Stimulated activated naive B cell treated with anti-CD40 and anti-IgM and Interleukin-4, amounts not matched to agents 10 μg/mL and 1 μg/mL and 100 μg/mL, for 72 hours (primary cell): ENCODE measurements at regions not wholly inside any gene's neighbourhood (a gene's known extent, or its start where the extent isn't known, plus 50 kb on each side); places are given as distances from the start of the nearest gene placed in this dataset.

Source experiments
- ATAC-seq, 2 donors: fragments of 150-1000 bp; cut with Tn5 transposase; replicated peaks; 2 replicates each; pipeline ENCODE4 v1.10.0; 2021; ENCODE audit warnings: moderate library complexity in 1 of 2
- DNase-seq: peaks from one replicate; pipeline ENCODE4 v3.0.0; 2021
- H3K27ac Mint-ChIP-seq: one replicate; pipeline ENCODE4 v1.8.0; 2022; ENCODE audit warnings: mild to moderate bottlenecking, mixed read lengths
- H3K27me3 Mint-ChIP-seq, 2 donors: one replicate each; pipeline ENCODE4 v1.8.0; 2022; ENCODE audit warnings: mixed read lengths in 2 of 2
- H3K36me3 Mint-ChIP-seq, 2 donors: one replicate each; pipeline ENCODE4 v1.8.0; 2022; ENCODE audit warnings: mixed read lengths in 2 of 2, mild to moderate bottlenecking in 1 of 2
- H3K4me1 Mint-ChIP-seq, 2 donors: one replicate each; pipeline ENCODE4 v1.8.0; 2022; ENCODE audit warnings: mixed read lengths in 2 of 2, mild to moderate bottlenecking in 1 of 2
- H3K4me3 Mint-ChIP-seq, 2 donors: one replicate each; pipeline ENCODE4 v1.8.0; 2022; ENCODE audit warnings: mild to moderate bottlenecking in 2 of 2, mixed read lengths in 2 of 2, moderate library complexity in 1 of 2
- H3K9me3 Mint-ChIP-seq, 2 donors: one replicate each; pipeline ENCODE4 v1.8.0; 2022; ENCODE audit warnings: mixed read lengths in 2 of 2, mild to moderate bottlenecking in 1 of 2

DNA sequence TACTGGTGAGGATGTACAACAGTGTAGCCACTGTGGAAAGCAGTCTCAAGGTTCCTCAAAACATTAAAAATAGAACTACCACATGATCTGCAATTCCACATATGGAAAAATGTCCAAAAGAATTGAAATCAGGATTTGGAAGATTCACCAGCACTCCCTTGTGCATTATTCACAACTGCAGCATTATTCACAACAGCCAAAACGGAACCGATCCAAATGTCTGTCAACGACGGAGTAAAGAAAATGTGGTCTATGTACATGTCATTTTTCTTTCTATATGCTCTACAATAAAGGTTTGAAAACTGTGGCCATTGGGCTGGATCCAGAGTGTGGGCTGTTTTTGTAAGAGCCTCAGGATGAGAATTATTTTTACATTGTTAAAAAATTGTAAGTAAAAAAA is 1206.1 kb upstream of the CELF2 start:
- H3K36me3 Mint-ChIP-seq, result no peaks in the 10 kb centered on the region
- no peak overlapping the region for H3K4me3 Mint-ChIP-seq
- H3K27ac Mint-ChIP-seq, result no peak overlapping the region
- H3K9me3 Mint-ChIP-seq, result peaks cover 0 to under 1% of the 10 kb centered on the region in 2 donors
- ATAC-seq (no peak), DNase-seq (no peak)
- H3K4me1 Mint-ChIP-seq, result no peaks in the 10 kb centered on the region
- no peaks in the 10 kb centered on the region for H3K27me3 Mint-ChIP-seq

DNA sequence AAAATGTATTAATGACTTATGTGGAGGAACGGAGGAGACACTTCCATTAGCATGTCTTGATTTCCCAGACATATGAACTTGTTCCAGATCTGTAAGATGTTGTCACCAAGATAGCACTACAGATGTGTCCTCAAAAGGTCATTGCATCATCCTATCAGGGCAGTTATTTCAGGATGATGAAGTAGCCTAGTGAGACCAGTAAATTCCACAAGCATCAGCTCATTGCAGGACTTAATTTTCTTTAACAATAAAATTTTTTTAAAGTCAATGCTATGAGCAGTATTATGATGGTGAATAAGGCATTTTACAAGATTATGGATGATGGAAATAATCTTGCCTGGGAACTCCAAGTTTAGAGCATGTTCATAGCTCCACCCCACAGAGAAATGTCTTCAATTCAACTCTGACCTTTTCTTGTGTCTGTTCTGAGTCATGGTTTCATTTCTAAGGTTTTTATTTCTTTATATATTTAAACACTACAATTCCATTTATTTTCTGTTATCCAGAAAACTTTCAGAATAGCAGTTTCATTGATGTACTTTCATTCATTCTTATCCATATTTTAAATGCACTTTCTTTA is 1203.3 kb upstream of the CELF2 start:
- DNase-seq (no peak), ATAC-seq (no peak)
- peaks cover 6 to 7% of the 10 kb centered on the region in 2 donors for H3K9me3 Mint-ChIP-seq
- no peak overlapping the region for H3K27ac Mint-ChIP-seq
- H3K4me1 Mint-ChIP-seq, result no peaks in the 10 kb centered on the region
- no peaks in the 10 kb centered on the region for H3K27me3 Mint-ChIP-seq
- H3K4me3 Mint-ChIP-seq, result no peak overlapping the region
- no peaks in the 10 kb centered on the region for H3K36me3 Mint-ChIP-seq

DNA sequence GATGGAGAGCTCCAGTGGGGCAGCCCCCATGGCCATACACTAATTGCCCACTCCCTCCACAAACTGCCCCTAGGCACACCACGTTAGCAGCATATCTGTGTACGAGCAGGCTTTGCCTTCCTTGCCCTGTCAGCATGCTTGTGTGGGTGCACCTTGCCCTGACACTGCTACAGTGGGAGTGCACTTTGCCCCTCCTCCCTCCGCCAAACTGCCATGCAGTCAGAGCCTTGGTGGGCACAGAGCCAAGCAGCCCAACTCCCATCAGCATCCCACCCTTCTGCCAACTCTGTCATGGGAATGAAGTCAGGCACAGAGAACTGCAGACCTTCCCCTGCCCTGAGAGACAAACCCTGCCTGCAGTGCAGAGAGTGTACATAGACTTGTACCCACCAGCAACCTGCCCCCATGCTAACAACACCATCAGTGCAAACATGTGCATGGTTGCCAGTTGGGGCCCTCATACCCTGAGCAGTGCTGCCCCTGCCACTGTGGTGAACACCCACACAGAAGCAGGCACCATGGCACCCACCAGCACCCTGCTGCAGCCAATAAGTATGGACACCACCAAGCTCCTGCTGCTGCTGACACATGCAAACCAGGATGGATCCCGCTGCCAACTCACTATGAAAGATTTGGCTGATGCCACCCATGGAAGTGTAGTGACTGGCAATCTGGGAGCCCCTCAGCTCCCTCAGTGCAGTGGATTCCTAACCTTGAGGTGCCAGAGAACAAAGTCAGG is 1197.7 kb upstream of the CELF2 start:
- no peak for ATAC-seq
- Mint-ChIP-seq H3K36me3 (no peaks in the 10 kb centered on the region), H3K4me3 (no peak overlapping the region), H3K4me1 (peaks cover 0 to 10% of the 10 kb centered on the region in 2 donors), H3K27me3 (no peaks in the 10 kb centered on the region), H3K9me3 (peaks cover 7 to 8% of the 10 kb centered on the region in 2 donors), H3K27ac (no peak overlapping the region)
- no peak for DNase-seq

DNA sequence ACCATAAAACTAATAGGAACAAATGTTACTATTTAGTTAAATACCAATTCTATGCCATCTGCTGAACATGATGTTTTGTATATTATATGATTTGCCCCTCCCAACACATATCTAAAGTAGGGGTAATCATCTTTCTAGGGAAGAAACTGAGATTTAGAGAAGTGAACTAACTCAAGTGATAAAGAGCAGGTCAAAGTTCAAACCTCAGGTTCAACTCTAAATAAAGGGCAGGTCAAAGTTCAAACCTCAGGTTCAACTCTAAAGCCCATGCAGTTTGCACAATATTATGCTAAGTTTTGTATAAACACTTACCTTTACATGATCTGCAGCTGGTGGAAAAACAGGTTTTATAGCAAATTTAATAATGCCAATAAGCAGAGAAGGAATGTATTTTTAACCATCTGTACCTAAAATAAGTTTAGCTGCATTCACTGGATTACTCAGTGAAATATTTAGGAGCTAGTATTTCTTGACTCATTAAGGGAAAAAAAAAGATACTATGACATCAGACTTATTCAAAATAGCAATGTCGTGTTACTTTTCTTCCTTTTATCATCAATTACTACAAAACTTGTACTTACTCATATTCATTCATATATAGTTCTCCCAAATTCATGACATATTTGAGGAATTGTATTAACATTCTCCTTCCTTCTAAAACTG is 1194.3 kb upstream of the CELF2 start:
- peak in 1 of 2 donors; percentile 23 for ATAC-seq
- H3K4me1 Mint-ChIP-seq, result peaks cover 1 to 10% of the 10 kb centered on the region in 2 donors
- H3K36me3 Mint-ChIP-seq, result no peaks in the 10 kb centered on the region
- peaks cover 0 to 1% of the 10 kb centered on the region in 2 donors for H3K9me3 Mint-ChIP-seq
- H3K4me3 Mint-ChIP-seq, result no peak overlapping the region
- H3K27ac Mint-ChIP-seq, result no peak overlapping the region
- DNase-seq, result no peak
- no peaks in the 10 kb centered on the region for H3K27me3 Mint-ChIP-seq

DNA sequence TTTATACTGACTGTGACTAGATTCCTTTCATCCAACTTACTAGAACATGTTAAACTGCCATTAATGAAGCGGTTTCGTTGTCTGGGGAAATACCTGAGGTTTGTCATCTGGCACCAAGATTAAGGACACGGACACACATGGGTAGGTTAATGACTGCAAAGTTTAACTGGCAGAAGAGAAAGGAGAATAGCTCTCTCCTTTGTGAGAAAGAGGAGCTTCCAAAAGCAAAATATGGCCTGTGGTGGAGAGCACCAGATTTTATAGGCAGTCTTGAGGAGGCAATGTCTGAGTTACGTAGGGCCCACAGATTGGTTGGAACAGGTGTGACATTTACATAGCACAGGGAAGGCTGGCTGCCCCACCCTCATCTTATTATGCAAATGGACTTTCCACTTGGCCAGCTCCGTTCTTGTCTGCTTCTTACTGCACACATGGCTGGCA is 1193.0 kb upstream of the CELF2 start:
- Mint-ChIP-seq H3K27me3 (no peaks in the 10 kb centered on the region), H3K4me3 (no peak overlapping the region), H3K27ac (no peak overlapping the region), H3K4me1 (peaks cover 1 to 10% of the 10 kb centered on the region in 2 donors), H3K9me3 (peaks cover 0 to 1% of the 10 kb centered on the region in 2 donors), H3K36me3 (no peaks in the 10 kb centered on the region)
- peak in 1 of 2 donors; percentile 21 for ATAC-seq
- no peak for DNase-seq

DNA sequence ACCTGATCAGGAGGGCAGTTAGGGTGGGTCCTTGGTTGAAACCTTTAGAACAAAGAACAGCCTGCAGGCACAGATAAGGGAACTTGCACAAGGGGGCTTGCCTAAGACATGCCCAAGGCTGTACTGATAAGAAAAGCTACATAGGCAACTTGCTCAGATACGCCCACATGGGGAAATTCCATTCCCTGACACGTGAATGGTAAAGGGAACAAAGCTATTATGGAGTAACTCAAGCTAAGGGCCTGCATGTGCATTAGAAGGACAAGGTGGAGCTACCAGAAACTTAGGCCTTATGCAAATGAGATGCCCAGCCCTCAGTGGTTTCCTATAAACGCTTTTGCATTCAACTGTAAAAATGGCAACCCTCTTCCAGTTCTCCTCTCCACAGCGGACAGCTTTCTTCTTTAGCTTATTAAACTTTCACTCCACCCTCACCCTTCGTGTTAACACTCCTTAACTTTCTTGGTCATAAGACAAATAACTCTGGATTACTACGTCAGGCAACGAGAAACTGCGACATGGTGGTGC is 1192.1 kb upstream of the CELF2 start:
- ATAC-seq (no peak), DNase-seq (no peak)
- Mint-ChIP-seq H3K4me1 (peaks cover 1 to 10% of the 10 kb centered on the region in 2 donors), H3K27me3 (no peaks in the 10 kb centered on the region), H3K36me3 (no peaks in the 10 kb centered on the region), H3K4me3 (no peak overlapping the region), H3K27ac (no peak overlapping the region), H3K9me3 (no peaks in the 10 kb centered on the region)

DNA sequence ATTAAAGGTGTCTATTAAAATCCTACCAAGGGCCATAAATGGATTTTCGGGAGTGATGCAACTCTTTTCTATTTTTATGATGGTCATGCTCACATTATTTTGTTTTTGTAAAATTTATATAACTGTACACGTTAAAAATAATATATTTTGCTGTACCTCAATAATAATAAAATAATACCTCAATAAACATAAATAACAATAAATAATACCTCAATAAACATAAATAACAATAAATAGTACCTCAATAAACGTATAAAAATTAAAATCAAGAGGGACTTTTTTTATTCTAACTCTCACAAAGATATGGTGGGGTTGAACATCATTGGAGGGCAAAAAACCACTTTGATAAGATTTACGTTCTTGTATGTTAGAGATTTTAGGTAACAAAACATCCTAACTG is 1189.6 kb upstream of the CELF2 start:
- no peaks in the 10 kb centered on the region for H3K36me3 Mint-ChIP-seq
- H3K9me3 Mint-ChIP-seq, result no peaks in the 10 kb centered on the region
- ATAC-seq, result no peak
- H3K4me3 Mint-ChIP-seq, result no peak overlapping the region
- H3K4me1 Mint-ChIP-seq, result peaks cover 1 to 10% of the 10 kb centered on the region in 2 donors
- no peak overlapping the region for H3K27ac Mint-ChIP-seq
- DNase-seq, result no peak
- H3K27me3 Mint-ChIP-seq, result no peaks in the 10 kb centered on the region

DNA sequence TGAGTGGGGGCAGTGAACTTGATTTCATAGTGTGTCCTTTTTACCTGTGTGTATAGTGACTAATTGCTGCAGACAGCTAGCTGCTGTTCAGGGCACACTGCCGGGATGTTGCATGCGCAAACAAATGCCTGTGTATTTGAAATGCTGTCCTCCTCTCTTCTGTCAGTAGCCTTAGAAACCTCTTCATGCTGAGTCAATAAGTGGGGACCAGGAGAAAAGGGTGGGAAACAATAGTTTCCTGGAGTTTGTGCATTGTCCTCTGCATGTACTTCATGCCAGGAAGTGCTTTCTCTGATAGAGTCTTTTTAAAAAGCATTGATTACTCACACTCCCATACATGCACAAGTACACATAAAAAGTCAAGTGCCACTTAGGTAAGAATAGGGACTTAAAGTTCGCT is 1183.7 kb upstream of the CELF2 start:
- Mint-ChIP-seq H3K9me3 (peaks cover 0 to 2% of the 10 kb centered on the region in 2 donors), H3K27ac (no peak overlapping the region)
- DNase-seq, result no peak

DNA sequence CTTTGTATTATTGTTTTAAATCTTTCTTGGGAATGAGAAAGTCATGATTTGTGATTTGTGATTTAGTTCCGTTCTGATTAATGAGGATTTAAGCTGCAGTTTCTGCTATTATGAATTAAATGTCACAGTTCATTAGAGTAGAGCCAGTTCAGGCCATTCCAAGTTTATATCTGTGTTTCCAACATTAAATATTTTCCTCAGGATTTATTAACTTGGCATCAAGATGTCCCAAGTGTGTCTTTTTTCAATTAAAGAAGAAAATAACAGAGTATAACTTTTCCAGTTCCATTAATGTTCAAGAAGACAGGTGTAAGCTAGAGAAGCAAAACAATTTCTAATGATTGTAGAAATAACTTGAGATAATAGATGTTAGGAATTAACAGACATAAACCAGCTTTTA is 1183.2 kb upstream of the CELF2 start:
- no peaks in the 10 kb centered on the region for H3K4me1 Mint-ChIP-seq
- no peaks in the 10 kb centered on the region for H3K36me3 Mint-ChIP-seq
- no peak overlapping the region for H3K27ac Mint-ChIP-seq
- peaks cover 0 to 5% of the 10 kb centered on the region in 2 donors for H3K9me3 Mint-ChIP-seq
- no peaks in the 10 kb centered on the region for H3K27me3 Mint-ChIP-seq
- H3K4me3 Mint-ChIP-seq, result no peak overlapping the region
- ATAC-seq, result no peak
- no peak for DNase-seq

More for the DNA sequence above, 1183.7 kb upstream of the CELF2 start:
- Mint-ChIP-seq H3K4me1 (no peaks in the 10 kb centered on the region), H3K36me3 (no peaks in the 10 kb centered on the region), H3K4me3 (no peak overlapping the region), H3K27me3 (no peaks in the 10 kb centered on the region)
- ATAC-seq, result no peak

DNA sequence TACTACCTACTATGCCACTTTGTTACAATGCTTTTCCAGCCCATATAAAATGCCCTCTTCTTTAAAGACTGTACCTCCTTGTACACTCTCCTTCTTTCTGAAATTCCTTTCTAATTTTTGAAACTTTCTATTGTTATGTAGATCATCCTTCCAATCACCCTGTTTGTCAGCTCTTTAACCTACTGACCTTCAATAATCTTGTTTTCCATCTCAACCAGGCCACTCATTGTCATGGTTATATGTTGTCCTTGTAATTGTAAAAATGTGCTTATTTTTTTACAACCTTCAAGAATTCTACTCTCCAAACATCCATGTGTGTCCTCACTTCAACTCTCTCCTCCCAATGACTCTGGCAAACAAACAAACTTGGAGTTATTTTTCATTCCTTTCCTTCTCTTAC is 1172.6 kb upstream of the CELF2 start:
- ATAC-seq, result no peak

DNA sequence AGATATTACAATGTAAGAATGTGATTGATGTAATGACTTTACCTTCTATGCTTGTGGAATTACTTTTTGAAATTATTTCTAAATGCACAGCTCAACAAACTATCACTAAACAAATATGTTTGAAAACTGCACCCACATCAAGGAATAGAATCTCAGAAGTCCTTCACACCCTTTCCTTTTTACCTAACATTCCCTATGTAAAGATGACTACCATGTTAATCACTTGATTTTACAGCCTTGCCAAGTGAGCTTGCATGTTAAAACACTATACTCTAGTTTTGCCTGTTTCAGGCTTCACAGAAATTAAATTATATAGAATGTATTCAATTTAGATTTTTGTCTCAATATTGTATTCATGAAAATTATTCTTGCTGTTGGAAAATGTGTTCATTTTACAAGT is 1169.4 kb upstream of the CELF2 start:
- ATAC-seq (no peak), DNase-seq (no peak)
- no peaks in the 10 kb centered on the region for H3K4me1 Mint-ChIP-seq
- H3K27ac Mint-ChIP-seq, result no peak overlapping the region
- peaks cover 0 to 6% of the 10 kb centered on the region in 2 donors for H3K36me3 Mint-ChIP-seq
- peaks cover 19% of the 10 kb centered on the region in 2 donors for H3K9me3 Mint-ChIP-seq
- H3K4me3 Mint-ChIP-seq, result no peak overlapping the region
- H3K27me3 Mint-ChIP-seq, result no peaks in the 10 kb centered on the region

More for the DNA sequence above, 1172.6 kb upstream of the CELF2 start:
- no peak for DNase-seq
- Mint-ChIP-seq H3K27ac (no peak overlapping the region), H3K36me3 (no peaks in the 10 kb centered on the region), H3K27me3 (no peaks in the 10 kb centered on the region), H3K4me3 (no peak overlapping the region), H3K9me3 (peaks cover 16 to 18% of the 10 kb centered on the region in 2 donors), H3K4me1 (no peaks in the 10 kb centered on the region)

DNA sequence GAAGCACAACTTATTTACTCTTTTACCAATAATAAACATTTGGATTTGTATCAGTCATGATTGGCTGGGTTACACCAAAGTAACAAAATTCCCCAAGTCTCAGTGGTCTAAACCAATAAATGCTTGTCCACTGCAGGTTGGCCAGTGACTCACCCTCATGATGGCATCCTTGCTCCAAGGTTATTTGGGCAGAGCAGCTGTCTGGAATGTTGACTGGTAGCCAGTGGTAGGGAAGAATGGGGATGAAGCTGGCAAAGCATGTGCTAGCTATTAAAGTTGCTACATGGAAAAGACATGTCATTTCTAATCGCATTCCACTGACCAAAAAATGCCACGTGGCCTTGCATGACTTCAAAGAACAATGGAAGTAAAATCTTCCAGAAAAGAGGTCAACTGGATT is 1168.7 kb upstream of the CELF2 start:
- peaks cover 19% of the 10 kb centered on the region in 2 donors for H3K9me3 Mint-ChIP-seq

DNA sequence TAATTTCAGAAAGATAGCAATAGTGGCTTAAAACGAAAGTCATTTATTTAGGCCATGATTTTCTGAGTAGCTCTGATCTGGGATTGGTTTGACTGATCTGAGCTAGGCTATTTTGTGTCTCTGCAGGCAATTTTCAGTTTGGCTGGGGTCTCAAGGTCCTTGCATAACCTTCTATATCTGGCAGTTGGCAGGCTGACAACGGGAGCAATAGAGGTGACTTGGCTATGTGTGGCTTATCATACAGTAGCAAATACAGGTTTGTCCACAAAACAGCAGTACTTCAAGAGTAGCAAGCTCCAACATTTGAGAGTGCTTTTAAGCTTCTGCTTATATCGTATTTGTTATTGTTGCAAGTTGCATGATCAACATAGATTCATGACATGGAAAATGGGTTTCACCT is 1167.3 kb upstream of the CELF2 start:
- Mint-ChIP-seq H3K4me3 (no peak overlapping the region), H3K27me3 (no peaks in the 10 kb centered on the region), H3K36me3 (peaks cover 0 to 6% of the 10 kb centered on the region in 2 donors), H3K4me1 (no peaks in the 10 kb centered on the region), H3K9me3 (peaks cover 5 to 7% of the 10 kb centered on the region in 2 donors), H3K27ac (no peak overlapping the region)
- DNase-seq (no peak), ATAC-seq (no peak)

More for the DNA sequence above, 1168.7 kb upstream of the CELF2 start:
- DNase-seq (no peak), ATAC-seq (no peak)
- H3K36me3 Mint-ChIP-seq, result peaks cover 0 to 6% of the 10 kb centered on the region in 2 donors
- no peaks in the 10 kb centered on the region for H3K4me1 Mint-ChIP-seq
- no peak overlapping the region for H3K27ac Mint-ChIP-seq
- no peaks in the 10 kb centered on the region for H3K27me3 Mint-ChIP-seq
- no peak overlapping the region for H3K4me3 Mint-ChIP-seq

DNA sequence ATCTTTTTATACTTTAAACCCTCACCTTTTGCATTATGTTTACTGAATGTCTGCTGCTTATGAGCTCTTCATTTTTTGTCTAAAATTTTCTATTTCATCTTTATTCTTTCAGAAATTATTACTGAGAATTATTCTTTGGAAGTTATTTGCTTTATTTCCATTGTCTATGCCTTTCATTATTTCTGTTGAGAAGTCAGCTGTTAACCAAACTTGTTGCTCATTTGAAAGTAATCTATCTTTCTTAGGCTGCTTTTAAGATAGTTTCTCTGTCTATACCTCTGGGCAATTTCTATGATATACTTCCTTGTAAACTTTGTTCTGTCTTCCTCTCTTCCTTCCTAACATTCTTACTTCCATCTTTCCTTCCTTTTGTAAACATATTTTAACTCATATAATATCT is 1165.9 kb upstream of the CELF2 start:
- no peak overlapping the region for H3K4me3 Mint-ChIP-seq
- peaks cover 0 to 6% of the 10 kb centered on the region in 2 donors for H3K36me3 Mint-ChIP-seq
- DNase-seq (no peak), ATAC-seq (no peak)
- peaks cover 4 to 7% of the 10 kb centered on the region in 2 donors for H3K9me3 Mint-ChIP-seq
- no peaks in the 10 kb centered on the region for H3K4me1 Mint-ChIP-seq
- H3K27me3 Mint-ChIP-seq, result no peaks in the 10 kb centered on the region
- H3K27ac Mint-ChIP-seq, result no peak overlapping the region
